Suppressor macrophage treated with lipopolysaccharide for 4 hours (primary cell): ENCODE measurements at regions not wholly inside any gene's neighbourhood (a gene's known extent, or its start where the extent isn't known, plus 50 kb on each side); places are given as distances from the start of the nearest gene placed in this dataset.

Experiments
- DNase-seq: peaks from one replicate; pipeline ENCODE4 v3.0.0-alpha.2; 2020

GRCh38 chrX:146154191-146154590 lies 336.6 kb downstream of the SLITRK2 start:
- no peak for DNase-seq

- no peak for DNase-seq
Measured at GRCh38 chrX:146160443-146161203, 343.0 kb downstream of the SLITRK2 start.

- DNase-seq = no peak
Measured at GRCh38 chrX:146173742-146174141, 356.1 kb downstream of the SLITRK2 start.

GRCh38 chrX:146181858-146182257 lies 364.2 kb downstream of the SLITRK2 start:
- DNase-seq = no peak

- DNase-seq = no peak
Measured at GRCh38 chrX:146186540-146186939, 368.9 kb downstream of the SLITRK2 start.

- DNase-seq = no peak
Measured at GRCh38 chrX:146189371-146189770, 371.7 kb downstream of the SLITRK2 start.

- no peak for DNase-seq
Measured at GRCh38 chrX:146208821-146209220, 391.2 kb downstream of the SLITRK2 start.

- DNase-seq = no peak
Measured at GRCh38 chrX:146224442-146224841, 406.8 kb downstream of the SLITRK2 start.

GRCh38 chrX:146238173-146238572 lies 420.5 kb downstream of the SLITRK2 start:
- DNase-seq = no peak

- DNase-seq = no peak
Measured at GRCh38 chrX:146241902-146242301, 424.3 kb downstream of the SLITRK2 start.

GRCh38 chrX:146243041-146243440 lies 425.4 kb downstream of the SLITRK2 start:
- no peak for DNase-seq

GRCh38 chrX:146259207-146259606 lies 441.6 kb downstream of the SLITRK2 start:
- no peak for DNase-seq

- no peak for DNase-seq
Measured at GRCh38 chrX:146264763-146265375, 447.2 kb downstream of the SLITRK2 start.

- peak; percentile 1 for DNase-seq
Measured at GRCh38 chrX:146278381-146278780, 460.8 kb downstream of the SLITRK2 start.
